Stimulated activated CD8-positive, alpha-beta memory T cell treated with anti-CD3 and anti-CD28 coated beads, Interleukin-4, amount 100 ng/mL, for 48 hours (primary cell): ENCODE measurements at regions not wholly inside any gene's neighbourhood (a gene's known extent, or its start where the extent isn't known, plus 50 kb on each side); places are given as distances from the start of the nearest gene placed in this dataset.
"Not testable (repeated sequence)": the region's sequence is repeated elsewhere in the genome, so short reads cannot be mapped to it uniquely, and the experiment has no call there.

Source experiments
- DNase-seq: peaks from one replicate; pipeline ENCODE4 v3.0.0-alpha.2; 2020

DNA sequence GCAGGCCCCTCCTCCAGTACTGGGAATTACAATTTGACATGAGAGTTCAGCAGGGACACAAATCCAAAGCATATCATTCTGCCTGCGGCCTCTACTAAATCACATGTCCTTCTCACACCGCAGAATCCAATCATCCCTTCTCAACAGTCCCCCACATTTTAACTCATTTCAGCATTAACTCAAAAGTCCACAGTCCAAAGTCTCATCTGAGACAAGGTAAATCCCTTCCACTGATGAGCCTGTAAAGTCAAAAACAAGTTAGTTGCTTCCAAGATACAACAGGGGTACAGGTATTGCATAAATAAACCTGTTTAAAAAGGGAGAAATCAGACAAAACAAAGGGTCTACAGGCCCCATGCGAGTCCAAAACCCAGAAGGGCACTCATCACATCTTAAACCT lies 64.0 kb downstream of the EBNA1BP2 start:
- DNase-seq = no peak

DNA sequence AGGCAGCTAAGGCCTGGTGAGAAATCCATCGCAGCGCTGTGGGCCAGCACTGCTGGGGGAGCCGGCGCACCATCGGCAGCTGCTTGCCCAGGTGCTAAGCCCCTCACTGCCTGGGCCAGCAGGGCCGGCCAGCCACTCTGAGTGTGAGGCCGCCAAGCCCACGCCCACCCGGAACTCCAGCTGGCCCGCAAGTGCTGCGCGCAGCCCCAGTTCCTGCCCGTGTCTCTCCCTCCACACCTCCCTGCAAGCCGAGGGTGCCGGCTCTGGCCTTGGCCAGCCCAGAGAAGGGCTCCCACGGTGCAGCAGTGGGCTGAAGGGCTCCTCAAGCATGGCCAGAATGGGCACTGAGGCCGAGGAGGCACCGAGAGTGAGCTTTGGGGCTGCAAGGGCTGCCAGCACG lies 64.4 kb downstream of the EBNA1BP2 start:
- no peak for DNase-seq

DNA sequence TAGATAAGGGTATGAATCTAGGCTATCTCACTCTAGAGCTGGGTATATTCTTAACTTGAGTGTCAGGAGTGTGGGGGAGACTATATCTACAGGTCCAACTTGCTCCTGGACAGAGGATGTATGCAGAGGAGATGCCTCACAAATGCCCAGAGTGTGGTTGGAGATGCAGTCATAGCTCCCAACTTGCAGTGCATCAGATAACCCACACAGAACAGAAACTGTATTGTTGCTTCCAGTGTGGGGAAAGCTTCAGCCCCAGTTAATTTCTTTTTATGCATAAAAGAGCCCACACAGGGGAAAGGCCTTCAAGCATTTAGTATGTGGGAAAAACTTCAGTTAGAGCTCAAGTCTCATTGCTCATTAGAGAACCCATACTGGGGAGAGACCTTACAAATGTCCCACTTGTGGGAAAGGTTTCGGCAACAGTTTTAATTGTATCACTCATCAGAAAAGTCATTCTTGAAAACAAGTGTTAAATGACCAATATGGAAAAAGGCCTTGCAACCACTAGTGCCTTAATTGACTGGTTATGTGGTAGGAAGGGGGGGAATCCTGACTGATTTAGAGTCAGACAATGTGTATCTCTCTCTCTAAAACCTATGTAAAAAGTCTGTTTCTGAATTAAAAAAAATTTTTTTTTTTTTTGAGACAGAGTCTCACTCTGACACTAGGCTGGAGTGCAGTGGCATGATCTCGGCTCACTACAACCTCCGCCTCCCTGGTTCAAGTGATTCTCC lies 67.9 kb downstream of the EBNA1BP2 start:
- no peak for DNase-seq

DNA sequence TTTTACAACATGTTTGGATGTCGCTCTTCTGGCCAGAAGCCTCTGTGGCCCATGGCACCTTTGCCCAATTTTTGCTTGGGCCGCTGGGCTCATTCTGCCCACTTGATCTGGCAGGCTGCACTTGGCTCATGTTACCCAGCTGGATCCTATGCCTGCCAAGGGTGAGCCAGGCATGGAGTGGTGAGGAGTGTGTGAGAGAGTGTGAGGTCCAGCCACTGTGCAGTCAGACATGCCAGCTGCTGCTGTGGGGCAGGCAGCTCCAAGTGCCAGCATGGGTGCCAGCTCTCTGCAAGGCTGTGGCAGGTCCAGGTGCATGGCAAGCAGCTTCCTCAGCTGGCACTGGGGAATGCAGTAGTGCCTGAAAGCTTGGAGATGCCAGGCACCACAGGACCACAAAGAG lies 71.0 kb downstream of the EBNA1BP2 start:
- no peak for DNase-seq

DNA sequence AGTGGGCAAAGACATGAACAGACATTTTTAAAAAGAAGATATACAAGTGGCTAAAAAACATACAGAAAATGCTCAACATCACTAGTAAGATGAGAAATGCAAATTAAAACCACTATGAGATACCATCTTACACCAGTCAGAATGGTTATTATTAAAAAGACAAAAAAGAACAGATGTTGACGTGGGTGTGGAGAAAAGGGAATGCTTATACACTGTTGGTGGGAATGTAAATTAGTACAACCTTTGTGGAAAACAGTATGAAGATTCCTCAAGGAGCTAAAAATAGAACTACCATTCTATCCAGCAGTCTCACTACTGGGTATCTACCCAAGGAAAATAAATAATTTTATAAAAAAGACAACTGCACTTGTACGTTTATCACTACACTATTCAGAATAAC lies 73.9 kb downstream of the EBNA1BP2 start:
- DNase-seq = no peak

DNA sequence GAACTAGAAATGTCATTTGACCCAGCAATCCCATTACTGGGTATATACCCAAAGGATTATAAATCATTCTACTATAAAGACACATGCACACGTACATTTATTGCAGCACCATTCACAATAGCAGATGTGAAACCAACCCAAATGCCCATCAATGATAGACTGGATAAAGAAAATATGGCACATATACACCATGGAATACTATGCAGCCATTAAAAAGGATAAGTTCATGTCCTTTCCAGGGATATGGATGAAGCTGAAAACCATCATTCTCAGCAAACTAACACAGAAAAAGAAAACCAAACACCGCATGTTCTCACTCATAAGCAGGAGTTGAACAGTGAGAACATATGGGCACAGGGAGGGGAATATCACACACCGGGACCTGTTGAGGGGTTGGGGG lies 75.6 kb downstream of the EBNA1BP2 start:
- not testable (repeated sequence) for DNase-seq

DNA sequence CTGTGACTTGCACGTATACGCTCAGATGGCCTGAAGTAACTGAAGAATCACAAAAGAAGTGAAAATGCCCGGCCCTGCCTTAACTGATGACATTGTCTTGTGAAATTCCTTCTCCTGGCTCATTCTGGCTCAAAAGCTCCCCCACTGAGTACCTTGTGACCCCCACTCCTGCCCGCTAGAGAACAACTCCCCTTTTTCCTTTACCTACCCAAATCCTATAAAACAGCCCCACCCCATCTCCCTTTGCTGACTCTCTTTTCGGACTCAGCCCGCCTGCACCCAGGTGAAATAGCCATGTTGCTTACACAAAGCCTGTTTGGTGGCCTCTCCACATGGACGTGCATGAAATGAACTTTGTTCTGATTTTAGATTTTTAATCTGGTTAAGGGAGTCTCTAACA lies 81.3 kb downstream of the EBNA1BP2 start:
- DNase-seq = not testable (repeated sequence)

DNA sequence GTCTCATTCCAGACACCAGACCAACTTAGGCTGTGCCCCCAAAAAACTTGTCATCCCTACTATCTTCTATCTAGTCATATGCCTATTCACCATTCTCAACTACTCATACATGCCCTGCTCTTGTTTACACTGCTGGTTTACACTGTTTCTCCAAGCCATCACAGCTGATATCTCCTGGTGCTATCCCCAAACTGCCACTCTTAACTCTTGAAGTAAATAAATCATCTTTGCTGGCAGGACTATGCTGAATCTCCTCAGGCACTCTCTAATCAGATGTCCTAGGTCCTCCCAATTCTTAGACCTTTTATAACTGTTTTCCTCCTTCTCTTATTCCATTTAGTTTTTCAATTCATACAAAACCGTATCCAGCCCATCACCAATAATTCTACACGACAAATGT lies 81.9 kb downstream of the EBNA1BP2 start:
- DNase-seq = not testable (repeated sequence)

DNA sequence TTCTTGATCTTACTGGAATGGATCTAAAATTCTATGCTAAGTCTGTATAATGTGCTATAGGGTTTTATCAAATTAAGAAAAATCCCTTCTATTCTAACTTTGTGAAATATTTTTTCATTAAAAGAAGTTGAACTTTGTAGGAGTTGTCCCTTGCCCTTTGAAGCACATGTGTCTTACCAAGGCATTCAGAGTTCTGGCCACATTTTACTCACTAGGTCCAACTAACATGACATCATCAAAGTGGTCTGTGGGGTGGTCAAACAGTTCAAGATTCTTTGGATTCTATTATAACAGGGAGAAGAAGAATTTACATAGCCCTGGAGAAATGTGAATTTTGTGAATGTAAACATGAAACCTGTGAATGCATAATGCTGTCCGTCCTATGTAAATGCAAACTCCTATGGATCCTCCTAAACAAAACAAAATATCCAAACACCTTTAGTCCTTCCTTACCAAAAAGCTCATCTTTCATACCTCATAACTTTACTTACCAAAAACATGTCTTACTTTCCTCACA lies 88.7 kb downstream of the EBNA1BP2 start:
- DNase-seq = no peak

DNA sequence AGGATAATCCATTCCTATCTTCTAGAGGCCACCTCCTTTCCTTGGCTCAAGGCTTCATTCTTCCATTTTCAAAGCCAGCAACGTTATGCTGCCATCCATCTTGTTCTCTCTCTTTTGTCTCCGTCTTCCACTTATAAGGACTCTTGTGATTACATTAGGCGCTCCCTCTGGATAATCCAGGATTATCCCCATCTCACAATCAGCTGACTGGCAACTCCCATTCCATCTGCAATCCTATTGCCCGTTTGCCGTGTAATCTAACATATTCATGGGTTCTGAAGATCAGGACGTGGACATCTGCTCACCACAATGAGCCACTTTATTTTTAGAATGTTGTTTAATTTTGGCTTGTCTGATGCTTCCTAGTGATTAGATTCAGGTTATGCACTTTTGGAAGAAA lies 89.3 kb downstream of the EBNA1BP2 start:
- no peak for DNase-seq

DNA sequence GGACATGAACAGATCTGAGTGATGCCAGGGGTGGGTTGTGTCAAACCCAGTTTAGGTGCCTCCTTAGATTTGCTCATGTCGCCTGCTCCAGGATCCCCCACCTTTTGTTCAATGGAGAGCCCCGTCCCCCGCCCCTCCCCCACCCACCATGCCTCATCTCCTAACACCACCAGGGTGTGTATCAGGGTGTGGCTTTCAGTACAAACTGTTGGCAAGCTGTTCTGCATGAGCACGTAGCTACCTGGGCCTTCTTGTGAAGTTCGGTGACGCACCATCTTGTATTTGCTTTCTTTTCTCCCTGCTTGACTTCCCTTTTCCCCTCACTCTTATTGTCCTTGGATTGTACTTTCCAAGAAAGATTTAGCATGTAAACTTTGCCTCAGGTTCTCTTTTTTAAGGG lies 94.8 kb downstream of the EBNA1BP2 start:
- no peak for DNase-seq

DNA sequence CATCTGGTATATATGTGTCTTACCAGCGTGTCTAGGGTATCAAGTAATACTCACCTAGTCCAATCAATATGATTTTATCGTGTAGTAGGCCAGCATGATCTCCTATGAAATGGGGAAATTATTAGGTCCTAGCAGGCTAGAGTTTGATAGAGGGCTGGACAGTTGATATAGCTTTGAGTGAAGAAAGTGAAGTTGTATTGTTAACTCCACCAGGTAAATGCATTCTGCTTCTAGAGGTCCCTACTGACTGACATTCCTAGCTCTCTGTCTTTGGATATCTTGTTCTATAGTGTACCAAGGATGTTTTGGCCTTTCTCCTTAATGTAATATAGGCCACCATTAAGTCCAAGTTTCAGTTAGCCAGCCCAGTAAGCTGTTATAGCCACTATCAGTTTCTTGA lies 97.4 kb downstream of the EBNA1BP2 start:
- DNase-seq = no peak

DNA sequence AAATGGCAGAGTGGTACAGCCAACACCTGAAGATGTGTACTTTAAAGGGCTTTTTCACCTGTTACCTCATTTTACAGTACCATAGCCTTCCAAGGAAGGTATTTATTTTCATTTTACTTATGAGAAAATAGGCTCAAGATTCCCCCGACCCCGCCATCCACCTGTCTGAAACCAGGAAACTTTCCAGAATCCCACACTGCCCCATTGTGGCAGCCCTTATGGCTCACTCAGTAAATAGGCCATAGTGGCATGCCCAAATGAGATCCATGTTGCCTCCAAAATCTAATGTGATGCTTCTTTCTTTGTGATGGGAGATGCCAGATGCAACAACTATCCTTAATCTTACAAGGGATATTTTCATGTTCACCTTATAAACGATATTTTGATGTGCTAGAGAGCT lies 97.8 kb downstream of the EBNA1BP2 start:
- no peak for DNase-seq

DNA sequence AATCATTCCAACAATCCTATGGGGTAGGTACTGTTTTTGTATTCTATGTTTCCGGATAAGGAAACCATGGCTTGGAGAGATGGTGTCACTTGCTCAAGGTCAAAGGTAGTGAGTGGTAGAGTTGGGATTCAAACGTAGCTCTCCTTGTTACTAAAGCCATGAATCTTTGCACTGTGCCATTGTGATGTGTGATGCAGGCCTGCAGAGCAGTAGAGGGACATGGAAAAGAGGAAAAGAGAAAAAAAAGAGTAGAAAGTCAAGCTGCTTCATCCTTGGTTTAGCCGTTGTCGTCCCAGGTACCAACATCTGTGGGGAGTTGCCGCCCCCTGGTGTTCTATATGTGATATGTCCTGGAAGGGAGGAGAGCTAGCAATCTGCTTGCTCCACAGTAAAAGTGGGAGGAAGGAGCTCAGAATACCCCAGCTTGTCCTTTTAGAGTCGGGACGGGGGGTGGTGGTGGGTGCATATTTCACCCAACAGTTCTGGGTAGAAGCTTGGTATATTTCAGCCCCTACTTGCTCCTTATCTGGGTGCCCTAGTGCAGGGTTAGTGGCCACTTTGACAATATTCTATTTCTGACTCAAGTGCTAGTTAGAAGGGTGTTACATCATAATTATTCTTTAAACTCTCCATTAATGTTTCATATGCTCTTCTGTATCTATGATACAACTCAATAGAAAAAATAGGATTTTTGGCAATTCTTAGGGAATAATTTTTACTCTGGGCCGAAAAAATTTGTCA lies 98.4 kb downstream of the EBNA1BP2 start:
- peak; percentile 79 for DNase-seq

DNA sequence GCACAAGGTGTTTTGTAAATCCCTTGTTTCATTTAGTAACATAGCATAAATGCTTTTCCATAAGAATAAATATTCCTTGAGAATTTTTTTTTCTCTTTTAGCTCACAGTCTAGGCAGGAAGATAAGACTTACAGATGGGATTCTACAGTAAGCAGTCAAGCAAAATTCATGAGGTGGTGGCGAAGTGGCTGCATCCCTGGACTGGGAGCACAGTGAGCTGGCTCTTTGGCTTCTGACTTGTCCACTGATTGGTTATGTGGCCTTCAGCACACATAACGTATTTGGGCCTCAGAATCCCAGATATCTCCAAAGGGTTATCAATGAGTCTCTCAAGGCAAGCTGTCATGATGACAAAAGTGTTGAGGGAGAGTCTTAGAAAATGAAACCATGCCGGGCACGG lies 99.8 kb downstream of the EBNA1BP2 start:
- DNase-seq = no peak

DNA sequence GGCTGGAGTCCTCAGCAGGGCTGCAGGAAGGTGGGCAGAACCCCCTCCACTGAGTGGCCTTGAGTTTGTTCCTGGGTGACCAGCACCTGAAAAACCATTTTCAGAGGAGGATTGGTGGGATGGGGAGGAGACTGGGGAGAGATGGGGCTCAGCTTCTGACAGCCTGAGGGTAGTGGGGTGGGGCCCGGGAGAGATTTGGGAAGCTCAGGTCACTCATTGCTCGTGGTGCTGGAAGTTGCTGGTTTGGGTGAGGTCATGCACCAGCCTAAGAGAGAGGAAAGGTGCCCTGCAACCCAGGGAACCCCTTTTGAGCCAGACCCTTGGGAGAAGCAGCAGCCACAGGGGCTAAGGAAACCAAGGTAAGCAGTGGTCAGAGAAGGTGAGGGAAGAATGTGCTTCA lies 100.8 kb downstream of the EBNA1BP2 start:
- DNase-seq = no peak

DNA sequence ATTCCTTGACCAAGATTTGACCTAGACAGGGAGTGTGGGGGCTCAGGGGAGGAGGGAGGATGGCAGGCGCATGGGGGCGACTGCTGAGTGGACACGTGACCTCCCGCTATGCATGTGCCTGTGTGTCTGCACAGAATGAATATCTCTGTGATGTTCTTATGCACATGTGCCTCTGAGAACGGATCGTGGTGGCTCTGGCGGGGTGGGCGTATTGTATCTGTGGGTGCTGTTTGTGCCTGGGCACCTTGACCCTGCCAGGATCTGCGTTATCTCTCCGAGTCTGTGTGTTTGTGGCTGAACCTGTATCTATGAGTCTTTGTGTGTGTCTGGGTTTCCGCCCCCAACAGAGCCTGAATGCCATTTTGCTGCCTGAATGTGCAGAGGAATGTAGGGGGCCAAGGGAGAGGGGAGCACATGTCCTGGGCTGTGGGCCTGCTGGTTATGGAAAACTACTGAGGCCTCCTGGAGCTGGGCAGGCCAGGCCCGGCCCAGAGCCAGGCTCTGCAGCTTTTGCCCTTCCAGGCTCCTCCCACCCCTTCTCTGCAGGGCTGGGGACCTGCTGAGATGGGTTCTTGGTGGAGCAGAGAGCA lies 102.5 kb downstream of the EBNA1BP2 start:
- DNase-seq = no peak

DNA sequence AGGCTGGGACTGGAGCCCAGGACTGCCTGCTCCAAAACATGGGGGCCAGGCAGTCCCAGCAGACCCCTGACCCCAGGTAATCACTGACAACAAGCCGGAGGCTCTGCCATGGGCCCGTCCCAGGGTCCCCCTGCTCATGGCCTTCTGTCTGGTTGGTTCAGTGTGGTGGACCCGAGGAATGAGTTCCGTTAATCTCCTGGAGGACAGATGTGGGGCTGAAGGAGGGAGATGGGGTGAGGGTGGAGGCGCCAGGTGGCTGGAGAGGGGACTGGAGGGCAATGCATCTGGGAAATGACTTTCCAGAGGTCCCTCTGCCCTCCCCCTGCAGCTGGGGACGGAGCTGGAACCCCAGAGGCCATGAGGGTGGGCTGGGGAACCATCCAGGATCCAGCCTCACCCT lies 103.2 kb downstream of the EBNA1BP2 start:
- DNase-seq = no peak

DNA sequence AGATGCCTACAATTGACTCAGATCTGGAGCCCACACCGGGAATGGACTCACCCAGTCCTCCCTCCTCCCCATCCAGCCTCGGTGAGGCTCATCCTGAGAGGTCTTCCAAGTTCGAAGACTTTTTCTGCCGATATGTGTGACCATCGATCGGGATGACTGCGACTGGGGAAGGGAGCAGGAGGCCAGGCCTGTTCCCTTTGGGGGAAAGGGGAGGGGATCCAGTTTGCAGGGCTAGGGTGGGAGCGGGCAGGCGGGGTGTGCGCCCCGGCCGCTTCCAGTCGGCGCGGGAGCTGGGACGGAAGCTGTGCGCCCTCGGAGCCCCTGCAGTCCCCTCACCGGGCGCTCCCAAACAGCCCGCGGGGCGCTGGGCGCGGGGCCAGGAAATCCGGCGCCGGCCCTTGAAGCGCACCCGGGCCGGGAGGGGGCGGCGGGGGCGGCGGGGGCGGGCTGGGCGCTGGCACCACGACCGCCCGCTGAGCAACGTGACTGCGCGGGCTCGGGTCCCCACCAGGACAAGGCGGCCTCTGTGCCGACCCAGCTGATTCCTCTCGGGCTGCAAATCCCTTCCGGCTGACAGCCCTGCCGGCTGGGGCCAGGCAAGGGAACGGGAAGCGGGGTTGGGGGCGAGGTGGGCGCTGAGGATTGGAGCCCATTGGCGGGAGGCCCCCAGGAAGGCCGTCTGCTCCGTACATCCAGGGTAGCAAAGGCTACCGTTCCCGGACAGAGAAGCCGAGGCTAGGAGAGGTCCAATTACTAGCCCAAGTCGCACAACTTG lies 103.9 kb downstream of the EBNA1BP2 start:
- no peak for DNase-seq

DNA sequence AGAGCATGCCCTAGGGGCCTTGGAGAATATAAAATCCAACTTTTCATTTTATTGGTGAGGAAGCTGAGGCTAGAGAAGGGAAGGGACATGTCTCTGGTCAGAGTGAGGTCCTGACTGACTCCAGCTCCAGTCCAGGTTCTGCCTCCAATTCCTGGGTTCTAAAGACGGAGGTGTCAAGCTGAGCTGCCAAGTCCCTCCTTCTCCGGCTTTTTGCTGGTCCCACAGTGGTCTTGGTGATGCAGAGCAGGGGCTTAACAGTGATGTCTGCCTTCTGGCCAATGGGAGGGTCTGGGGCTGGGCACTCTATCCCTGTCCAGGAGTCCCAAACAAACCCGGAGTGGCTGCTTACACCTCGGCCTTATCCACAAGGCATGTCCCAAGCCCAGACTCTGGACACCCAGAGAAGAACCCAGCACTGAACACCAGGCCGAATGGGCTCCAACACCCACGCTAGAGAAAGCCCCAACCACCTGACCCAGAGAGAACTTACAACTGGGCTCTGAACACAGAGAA lies 104.8 kb downstream of the EBNA1BP2 start:
- DNase-seq = no peak

DNA sequence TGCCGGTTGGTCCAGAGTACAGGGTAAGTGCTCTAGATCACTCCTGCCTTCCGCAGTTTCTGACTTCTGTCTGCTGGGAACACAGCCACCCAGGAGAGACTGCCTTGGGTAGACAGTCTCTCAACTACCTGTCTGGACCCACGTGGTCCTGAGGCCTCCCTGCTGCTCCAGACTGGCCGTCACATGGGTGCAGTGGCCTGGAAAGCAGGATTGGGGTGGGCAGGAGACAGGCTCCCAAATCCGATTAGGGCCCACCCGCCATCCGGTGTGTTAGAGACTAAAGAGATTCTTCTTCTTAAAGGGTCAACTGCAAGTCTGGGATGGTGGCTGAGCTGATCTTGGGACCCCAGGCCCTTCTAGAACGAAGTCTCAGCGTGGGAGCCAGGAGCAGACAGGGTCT lies 105.5 kb downstream of the EBNA1BP2 start:
- no peak for DNase-seq

DNA sequence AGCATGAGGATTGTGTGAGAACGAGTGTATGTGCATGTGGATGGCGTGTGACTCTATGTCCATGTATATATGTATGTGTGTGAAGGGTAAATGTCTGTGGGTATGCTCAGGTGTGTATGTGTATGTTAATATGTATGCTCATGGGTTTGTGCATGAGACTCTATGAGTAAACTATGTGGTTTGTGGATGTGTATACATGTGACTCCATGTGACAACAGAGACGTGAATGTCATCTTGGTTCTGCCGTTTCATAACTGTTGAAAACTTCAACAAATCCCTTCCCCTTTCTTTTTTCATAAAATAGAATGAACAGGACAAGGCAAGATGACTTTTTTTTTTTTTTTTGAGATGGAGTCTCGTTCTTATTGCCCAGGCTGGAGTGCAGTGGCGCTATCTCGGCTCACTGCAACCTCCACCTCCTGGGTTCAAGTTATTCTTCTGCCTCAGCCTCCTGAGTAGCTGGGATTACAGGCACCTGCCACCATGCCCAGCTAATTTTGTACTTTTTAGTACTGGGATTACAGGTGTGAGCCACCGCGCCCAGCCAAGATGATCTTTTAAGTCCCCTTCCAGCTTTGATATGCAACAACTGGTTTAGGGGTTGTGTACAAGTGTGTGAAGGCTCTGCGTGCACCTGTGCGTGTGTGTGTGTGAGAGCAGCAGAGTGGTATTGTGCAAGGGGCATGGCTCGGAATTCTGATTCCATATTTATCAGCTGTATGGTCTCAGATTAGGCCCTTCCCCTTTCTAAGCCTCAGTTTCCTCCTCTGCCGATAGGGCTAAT lies 106.3 kb downstream of the EBNA1BP2 start:
- DNase-seq = no peak
